ENCODE measurements at regions not wholly inside any gene's neighbourhood (a gene's known extent, or its start where the extent isn't known, plus 50 kb on each side); places are given as distances from the start of the nearest gene placed in this dataset.
A peak's percentile ranks its signal among the peaks of the same experiment; 100 is the strongest.

- peak; percentile 33 for DNase-seq
Measured at GRCh38 chr6:41404182-41404845, 68.9 kb downstream of the NCR2 start.

- no peak for DNase-seq
Measured at GRCh38 chr6:41405941-41406727, 70.7 kb downstream of the NCR2 start.

GRCh38 chr6:41406728-41407489, 71.5 kb downstream of the NCR2 start:
- no peak for DNase-seq

- DNase-seq = no peak
Measured at GRCh38 chr6:41408576-41408975, 73.2 kb downstream of the NCR2 start.

- no peak for DNase-seq
Measured at GRCh38 chr6:41408982-41409381, 73.6 kb downstream of the NCR2 start.

- no peak for DNase-seq
Measured at GRCh38 chr6:41409489-41409888, 74.1 kb downstream of the NCR2 start.

GRCh38 chr6:41411961-41412360, 76.6 kb downstream of the NCR2 start:
- no peak for DNase-seq

- DNase-seq = no peak
Measured at GRCh38 chr6:41413250-41413649, 77.8 kb downstream of the NCR2 start.

- no peak for DNase-seq
Measured at GRCh38 chr6:41416501-41416837, 81.1 kb downstream of the NCR2 start.

GRCh38 chr6:41418741-41419140, 83.3 kb downstream of the NCR2 start:
- no peak for DNase-seq

GRCh38 chr6:41419385-41419784, 84.0 kb downstream of the NCR2 start:
- no peak for DNase-seq

GRCh38 chr6:41420186-41420585, 84.8 kb downstream of the NCR2 start:
- no peak for DNase-seq

- DNase-seq = no peak
Measured at GRCh38 chr6:41422161-41422560, 86.8 kb downstream of the NCR2 start.

GRCh38 chr6:41423002-41423401, 87.6 kb downstream of the NCR2 start:
- DNase-seq = no peak

GRCh38 chr6:41424370-41425058, 89.1 kb downstream of the NCR2 start:
- peak; percentile 76 for DNase-seq

GRCh38 chr6:41425511-41425910, 90.1 kb downstream of the NCR2 start:
- no peak for DNase-seq

GRCh38 chr6:41426438-41426851, 91.0 kb downstream of the NCR2 start:
- DNase-seq = no peak

- no peak for DNase-seq
Measured at GRCh38 chr6:41426888-41427641, 91.7 kb downstream of the NCR2 start.

- no peak for DNase-seq
Measured at GRCh38 chr6:41427642-41428335, 92.4 kb downstream of the NCR2 start.

- DNase-seq = no peak
Measured at GRCh38 chr6:41428336-41428995, 93.1 kb downstream of the NCR2 start.

- peak; percentile 71 for DNase-seq
Measured at GRCh38 chr6:41428996-41429421, 93.6 kb downstream of the NCR2 start.
